Right lobe of liver (tissue), 4 donors: ENCODE measurements at regions not wholly inside any gene's neighbourhood (a gene's known extent, or its start where the extent isn't known, plus 50 kb on each side); places are given as distances from the start of the nearest gene placed in this dataset.

Experiments used
- POLR2A ChIP-seq: fragments of 450-650 bp; IDR thresholded peaks from one replicate; pipeline ENCODE4 v1.6.1; 2017; ENCODE audit warnings: antibody characterized with exemption, mild to moderate bottlenecking
- TF ChIP-seq, protein P1 (sequence below), 4 donors: fragments of 200-600 bp in 3 of 4; fragments of 450-650 bp in 1 of 4; IDR thresholded peaks; one replicate each; pipeline versions ENCODE4 v1.5.1 to v1.8.0; 2016 to 2022; ENCODE audit warnings: antibody characterized with exemption in 4 of 4, mild to moderate bottlenecking in 2 of 4
- donor health status: DM: no; HTN: no; CAD: no.
- donor health status: DM: no; HTN: no; CAD: no.
- donor health status: DM: no; HTN: yes; CAD: no.

DNA sequence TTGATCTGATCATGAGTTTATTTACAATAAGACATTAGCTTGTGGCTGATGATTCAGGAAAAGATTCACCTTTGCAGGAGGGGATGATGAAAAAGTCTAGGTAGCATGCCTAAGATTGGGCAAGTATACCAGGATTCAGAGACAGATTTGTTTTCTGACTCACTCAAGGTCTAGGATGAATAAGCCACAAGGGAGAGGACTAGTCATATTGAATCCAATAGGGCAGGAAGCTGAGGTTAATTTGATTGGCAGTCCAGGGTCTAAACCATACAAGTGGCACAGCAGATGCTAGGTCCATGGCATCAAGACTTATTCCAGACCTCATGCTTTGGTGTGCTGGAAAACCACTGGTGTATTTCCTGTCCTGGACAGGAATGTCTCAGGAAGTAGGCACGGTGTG is 1133.4 kb downstream of the XPNPEP1 start:
- TF ChIP-seq, protein P1, sequence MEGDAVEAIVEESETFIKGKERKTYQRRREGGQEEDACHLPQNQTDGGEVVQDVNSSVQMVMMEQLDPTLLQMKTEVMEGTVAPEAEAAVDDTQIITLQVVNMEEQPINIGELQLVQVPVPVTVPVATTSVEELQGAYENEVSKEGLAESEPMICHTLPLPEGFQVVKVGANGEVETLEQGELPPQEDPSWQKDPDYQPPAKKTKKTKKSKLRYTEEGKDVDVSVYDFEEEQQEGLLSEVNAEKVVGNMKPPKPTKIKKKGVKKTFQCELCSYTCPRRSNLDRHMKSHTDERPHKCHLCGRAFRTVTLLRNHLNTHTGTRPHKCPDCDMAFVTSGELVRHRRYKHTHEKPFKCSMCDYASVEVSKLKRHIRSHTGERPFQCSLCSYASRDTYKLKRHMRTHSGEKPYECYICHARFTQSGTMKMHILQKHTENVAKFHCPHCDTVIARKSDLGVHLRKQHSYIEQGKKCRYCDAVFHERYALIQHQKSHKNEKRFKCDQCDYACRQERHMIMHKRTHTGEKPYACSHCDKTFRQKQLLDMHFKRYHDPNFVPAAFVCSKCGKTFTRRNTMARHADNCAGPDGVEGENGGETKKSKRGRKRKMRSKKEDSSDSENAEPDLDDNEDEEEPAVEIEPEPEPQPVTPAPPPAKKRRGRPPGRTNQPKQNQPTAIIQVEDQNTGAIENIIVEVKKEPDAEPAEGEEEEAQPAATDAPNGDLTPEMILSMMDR (IDR thresholded peaks at IDR 0.05): no peak
- TF ChIP-seq POLR2A: no peak
